NCI-H345 treated with DMSO at 0.1 percent for 48 hours (cell line): ENCODE measurements at regions not wholly inside any gene's neighbourhood (a gene's known extent, or its start where the extent isn't known, plus 50 kb on each side); places are given as distances from the start of the nearest gene placed in this dataset.
A peak's percentile ranks its signal among the peaks of the same experiment; 100 is the strongest.

Experiments
- DNase-seq: peaks from one replicate; lab custom pipeline; 2025; ENCODE audit not compliant: unreplicated experiment; lab: John Stamatoyannopoulos, UW

GRCh38 chr22:26992556-26992955, 335.2 kb downstream of the MIAT start:
- DNase-seq: no peak

DNA sequence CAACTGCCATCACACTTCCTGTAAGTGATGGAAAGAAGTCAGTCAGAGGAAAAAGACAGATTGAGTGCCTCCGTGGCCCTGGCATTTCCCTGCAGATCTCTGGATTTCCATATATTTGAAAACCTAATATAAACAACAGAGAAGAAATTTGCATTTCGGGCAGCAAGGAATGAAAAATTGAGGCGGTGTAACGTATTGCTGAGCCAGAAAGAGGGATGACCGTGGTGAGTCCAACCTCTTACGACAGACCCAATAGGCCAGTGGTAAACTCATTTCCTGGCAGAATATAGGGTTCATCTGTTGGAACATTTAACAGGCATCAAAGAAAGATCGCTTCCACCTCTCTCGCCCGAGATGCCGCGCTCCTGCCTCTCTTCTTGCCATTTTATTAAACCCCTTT, 336.5 kb downstream of the MIAT start:
- DNase-seq: no peak

GRCh38 chr22:26994801-26995200, 337.4 kb downstream of the MIAT start:
- no peak for DNase-seq

DNA sequence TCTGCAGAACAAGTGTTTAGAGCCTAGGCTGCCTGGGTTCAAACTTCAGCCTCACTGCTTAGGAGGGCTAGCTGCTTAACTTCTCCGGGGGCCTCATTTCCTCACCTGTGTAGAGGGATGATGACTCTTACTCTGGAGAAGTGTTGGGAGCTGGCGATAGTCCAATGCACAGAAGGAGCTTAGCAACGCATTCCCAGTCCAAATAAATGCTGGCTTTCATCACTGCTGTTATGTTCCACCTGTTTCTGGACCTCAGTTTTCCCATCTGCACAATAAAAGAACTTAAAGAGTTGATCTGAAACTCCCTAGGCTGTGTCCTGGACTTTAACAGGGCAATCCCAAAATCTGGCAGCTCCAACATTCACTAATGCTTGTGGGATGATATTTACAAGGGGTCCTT, 337.8 kb downstream of the MIAT start:
- DNase-seq: peak; percentile 6

DNA sequence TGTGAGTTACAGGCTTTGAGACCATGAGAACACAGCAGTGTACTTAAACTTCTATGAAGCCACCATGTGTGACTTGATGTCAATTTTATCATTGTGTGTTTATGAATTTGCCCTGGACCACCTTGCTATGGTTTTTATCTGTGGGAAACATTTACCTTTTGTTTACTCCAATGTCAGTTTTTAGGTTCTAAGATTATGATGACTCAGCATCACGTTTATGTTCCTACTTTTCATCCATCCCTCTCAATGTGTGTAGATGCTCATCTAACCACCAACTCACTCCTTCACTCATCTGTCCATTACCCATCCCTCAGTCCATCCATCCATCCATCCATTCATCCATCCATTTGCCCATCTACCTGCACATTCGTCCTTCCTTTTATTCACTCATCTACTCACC, 338.8 kb downstream of the MIAT start:
- DNase-seq: no peak

GRCh38 chr22:26998129-26998528, 340.7 kb downstream of the MIAT start:
- DNase-seq: no peak

- no peak for DNase-seq
Measured at GRCh38 chr22:26998716-26999115, 341.3 kb downstream of the MIAT start.

DNA sequence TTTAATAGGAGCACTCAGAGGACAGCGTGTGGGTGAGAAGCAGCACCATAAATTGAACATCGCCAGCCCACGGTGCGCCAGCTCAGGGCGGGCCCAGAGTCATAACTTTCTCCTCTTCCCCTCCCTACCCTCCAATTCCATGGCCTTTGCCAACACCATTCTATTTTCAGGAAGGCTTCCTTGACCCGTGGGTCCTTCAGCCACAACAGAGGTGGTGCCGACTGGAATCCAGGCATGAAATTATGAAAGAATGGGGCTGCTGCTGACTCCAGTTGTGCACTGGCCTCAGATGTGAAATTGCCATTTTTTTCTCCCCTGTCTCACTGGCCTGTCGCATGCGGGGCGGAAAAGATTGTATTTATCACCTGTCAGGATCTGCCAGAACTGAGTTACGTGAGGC, 345.9 kb downstream of the MIAT start:
- no peak for DNase-seq

GRCh38 chr22:27004434-27004833, 347.0 kb downstream of the MIAT start:
- no peak for DNase-seq

GRCh38 chr22:27008454-27008853, 351.1 kb downstream of the MIAT start:
- no peak for DNase-seq

GRCh38 chr22:27011133-27011532, 353.7 kb downstream of the MIAT start:
- DNase-seq: no peak

- DNase-seq: no peak
Measured at GRCh38 chr22:27011717-27012116, 354.3 kb downstream of the MIAT start.

DNA sequence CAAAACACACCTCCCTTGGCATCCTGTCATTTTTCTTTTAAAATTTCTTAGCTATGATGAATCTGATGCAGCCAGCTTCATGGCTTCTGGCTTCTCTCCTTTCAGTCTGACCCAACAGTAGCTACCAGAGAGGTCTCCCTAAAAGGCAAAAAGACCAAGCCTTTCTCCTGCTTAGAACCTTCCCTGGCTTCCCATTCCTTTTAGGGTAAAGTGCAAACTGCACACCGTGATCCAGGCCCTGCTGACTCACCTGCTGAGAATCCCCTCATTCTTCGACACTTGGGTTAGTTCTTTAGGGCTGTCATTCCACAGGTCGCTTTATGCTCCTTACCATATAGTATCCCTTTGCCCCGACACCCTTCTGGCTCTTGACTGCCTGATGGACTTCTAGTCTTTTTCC, 362.4 kb downstream of the MIAT start:
- no peak for DNase-seq

DNA sequence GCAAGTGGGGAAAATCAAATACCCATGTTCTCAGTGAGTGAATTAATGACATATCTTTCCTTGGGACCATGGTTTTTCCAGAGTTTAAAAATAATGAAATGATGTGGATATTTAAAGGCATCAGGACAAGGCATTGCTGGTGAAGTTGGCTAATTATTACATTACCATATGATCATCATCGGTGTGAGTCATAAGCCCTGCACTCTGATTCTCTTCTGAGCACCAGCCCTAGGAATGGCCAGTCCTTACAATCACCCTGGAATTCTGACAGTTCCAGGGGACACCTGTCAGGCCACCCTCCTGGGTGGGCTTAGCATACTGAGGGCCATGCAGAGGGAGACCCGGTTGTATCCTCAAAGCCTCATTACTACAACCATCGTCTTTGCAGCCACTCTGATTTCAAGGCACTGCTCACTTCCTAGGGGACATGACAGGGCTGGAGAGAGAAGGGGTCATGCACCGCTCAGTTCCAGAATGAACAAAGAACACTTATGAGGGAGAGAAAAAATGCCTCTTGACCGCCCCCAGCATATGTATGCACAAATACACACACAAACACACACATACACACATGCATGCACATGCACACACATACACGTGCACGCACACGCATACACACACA, 365.0 kb downstream of the MIAT start:
- no peak for DNase-seq

- no peak for DNase-seq
Measured at GRCh38 chr22:27022896-27023361, 365.5 kb downstream of the MIAT start.

DNA sequence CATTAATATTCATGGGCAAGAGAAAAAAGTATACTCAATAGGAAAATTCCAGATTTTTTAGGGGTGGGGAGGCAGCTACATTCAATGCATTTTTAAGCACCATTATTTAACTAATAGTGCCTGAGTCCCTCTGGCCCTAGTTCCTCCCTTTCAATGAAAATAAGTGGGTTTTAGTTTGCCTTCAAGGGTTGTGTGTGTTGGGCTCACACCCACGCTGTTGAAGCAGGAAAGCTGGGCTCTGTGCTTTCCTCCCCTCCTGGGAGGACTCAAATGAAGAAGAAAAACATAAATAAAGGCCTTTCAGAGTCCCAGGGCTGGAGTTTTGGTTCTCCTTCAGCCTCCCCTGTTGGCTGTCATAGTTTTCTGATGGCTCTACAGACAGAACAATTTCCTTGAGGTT, 366.2 kb downstream of the MIAT start:
- DNase-seq: no peak

- DNase-seq: no peak
Measured at GRCh38 chr22:27024982-27025381, 367.6 kb downstream of the MIAT start.

DNA sequence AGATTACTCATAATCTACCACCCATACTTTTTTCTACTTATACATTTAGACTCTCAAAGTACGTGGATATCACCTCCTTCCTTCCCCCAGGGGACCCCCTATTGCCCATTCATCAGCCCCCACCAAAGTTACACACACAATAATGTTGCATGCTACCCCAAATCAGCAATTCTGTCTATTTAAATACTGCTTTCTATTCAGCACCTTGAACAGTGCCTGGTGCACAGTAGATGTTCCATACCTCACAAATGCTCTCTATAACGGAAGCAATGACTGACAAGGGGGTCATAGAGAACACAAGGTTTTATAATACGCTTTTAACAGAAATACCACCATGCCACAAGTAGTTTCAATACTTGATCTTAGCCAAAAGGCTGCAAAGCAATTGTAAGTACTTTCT, 370.7 kb downstream of the MIAT start:
- no peak for DNase-seq

DNA sequence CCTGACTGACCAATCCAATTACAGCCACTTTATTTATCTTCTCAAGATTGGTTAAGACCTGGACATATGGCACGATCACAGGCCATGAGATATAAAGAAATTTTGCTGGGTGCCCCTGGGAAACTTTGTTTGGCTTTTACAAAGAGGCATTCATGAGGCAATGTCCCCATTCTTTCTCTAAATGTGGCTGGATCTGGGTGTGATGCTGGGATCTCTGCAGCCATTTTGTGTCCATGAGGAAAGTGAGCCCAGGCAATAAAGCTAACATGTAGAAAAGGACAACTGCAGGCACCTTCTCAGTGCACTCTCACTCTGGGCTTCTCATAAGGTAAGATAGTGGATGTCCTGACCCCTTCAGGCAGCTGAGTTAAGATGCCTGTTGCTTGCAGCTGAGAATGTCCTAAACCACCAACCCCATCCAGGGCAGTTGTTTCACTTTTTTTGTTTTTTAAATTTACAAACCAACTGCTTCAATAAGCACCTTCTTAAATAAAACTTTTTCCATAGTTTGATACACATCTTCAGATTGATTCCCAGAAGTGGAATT, 372.3 kb downstream of the MIAT start:
- no peak for DNase-seq

DNA sequence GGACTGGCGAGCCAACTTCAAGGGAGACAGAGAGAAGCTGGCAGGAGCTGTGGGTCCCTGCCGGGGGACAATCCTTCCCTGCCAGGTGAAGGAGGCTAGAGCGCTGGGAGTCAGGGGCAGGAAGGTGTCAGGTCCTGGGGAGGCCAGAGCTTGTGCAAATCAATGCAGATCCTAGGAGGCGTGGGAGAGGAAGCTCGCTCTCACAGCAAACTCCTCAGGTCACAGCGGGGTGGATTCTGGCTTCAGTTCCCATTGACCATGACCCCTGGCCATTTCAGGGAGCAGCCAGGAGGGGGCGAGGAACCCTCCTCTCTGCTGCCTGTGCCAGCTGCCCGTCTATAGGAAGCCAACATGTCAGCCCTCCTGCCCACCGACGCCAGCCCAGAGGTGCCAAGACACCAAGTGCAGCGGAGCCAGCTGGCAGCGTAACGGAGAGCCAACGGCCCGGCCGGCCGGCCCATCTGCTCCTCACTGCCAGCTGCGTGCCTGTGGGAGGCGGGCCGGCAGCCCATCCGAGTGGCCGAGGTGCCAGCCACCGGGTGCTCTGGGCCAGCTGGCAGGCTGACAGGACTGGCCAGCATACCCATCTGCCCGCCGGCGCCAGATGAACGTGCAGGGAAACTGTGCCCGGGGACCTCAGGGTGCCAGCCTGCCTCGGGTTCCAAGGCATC, 374.8 kb downstream of the MIAT start:
- no peak for DNase-seq

GRCh38 chr22:27041745-27042310, 384.4 kb downstream of the MIAT start:
- no peak for DNase-seq

DNA sequence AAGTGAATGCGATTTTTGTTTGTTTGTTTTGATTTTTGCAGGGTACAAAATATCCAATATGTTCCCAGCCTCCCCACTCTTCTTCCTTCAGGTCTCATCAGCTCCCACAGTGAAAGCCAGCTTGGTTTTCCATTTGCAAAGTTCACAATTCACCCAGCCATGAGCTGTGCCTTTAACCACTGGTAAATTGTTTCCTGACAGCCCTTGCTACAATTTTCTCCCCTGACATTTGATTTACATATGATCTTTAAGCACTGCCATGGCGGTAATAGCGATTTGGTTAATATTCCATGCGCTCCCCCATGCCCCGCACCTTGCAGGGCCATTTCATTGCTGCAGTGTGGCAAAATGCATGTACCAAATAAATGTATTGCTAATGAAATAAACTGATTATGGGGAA, 385.9 kb downstream of the MIAT start:
- DNase-seq: no peak
